Hematopoietic multipotent progenitor cell treated with erythropoietin and hydrocortisone succinate and interleukin-3 and kit ligand, for 8 days (in vitro differentiated cells): ENCODE measurements at regions not wholly inside any gene's neighbourhood (a gene's known extent, or its start where the extent isn't known, plus 50 kb on each side); places are given as distances from the start of the nearest gene placed in this dataset.
"Not testable (repeated sequence)": the region's sequence is repeated elsewhere in the genome, so short reads cannot be mapped to it uniquely, and the experiment has no call there.

ENCODE experiments used
- DNase-seq: peaks from one replicate; pipeline ENCODE4 v3.0.0-alpha.2; 2015

- DNase-seq = no peak
Observed at GRCh38 chr6:158920311-158920905, 79.6 kb downstream of the RSPH3 start.

GRCh38 chr6:158919865-158920264, 80.1 kb downstream of the RSPH3 start:
- DNase-seq = no peak

GRCh38 chr6:158916617-158917016, 83.4 kb downstream of the RSPH3 start:
- no peak for DNase-seq

DNA sequence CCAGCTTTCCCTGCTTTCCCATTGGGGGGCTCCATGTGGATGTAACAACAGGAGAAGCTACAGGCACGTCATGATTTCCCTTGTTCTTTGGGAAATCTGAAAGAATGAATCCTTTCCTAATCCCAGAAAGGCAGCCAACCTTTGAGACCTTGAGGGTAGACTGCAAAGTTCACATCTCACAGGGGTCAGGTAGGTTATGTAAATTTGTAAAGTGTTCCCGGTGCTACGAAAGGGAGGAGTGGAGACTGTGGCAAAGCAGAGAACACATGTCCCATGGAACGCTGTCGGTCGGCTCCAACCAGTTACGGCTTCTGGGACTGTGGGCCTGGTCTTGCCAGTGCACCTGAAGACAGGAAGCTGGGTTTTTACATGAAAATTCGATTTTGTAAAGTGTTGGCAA, 85.1 kb downstream of the RSPH3 start:
- DNase-seq = no peak

GRCh38 chr6:158913580-158913979, 86.4 kb downstream of the RSPH3 start:
- no peak for DNase-seq

- no peak for DNase-seq
Observed at GRCh38 chr6:158912655-158913054, 87.3 kb downstream of the RSPH3 start.

DNA sequence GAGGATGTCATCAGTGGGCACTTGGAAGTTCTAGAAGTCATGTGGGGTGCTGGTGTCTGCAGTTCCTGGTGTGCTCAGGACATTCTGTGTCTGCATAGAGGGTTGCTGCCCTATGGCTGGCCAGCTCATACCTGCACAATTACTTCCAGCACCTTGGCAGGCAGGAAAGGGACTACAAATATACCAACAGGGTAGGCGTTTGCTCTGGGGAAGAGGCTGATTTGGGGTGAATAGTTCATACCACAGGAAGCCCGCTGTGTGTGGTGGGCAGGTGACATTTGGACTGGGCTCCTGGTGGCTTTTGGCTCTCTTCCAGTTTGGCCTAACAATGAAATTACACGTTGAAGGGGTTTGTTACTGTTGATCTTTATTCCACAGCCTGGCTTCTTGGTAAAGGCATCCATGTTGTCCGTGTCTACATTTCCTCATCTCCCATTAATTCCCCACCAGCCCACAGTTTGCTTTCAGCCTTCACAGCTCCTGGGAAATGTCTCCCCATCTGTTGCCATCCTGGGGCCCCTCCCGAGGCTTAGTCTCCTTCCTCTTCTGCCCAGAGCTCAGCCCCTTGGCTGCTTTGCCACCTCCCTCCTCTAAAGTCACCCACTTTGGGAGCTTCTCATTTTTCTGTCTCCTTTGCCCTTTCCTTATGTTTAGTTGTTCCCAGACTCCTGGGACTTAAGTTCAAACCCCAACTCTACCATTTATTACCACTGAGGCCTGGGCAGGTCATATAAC, 88.1 kb downstream of the RSPH3 start:
- DNase-seq = no peak

DNA sequence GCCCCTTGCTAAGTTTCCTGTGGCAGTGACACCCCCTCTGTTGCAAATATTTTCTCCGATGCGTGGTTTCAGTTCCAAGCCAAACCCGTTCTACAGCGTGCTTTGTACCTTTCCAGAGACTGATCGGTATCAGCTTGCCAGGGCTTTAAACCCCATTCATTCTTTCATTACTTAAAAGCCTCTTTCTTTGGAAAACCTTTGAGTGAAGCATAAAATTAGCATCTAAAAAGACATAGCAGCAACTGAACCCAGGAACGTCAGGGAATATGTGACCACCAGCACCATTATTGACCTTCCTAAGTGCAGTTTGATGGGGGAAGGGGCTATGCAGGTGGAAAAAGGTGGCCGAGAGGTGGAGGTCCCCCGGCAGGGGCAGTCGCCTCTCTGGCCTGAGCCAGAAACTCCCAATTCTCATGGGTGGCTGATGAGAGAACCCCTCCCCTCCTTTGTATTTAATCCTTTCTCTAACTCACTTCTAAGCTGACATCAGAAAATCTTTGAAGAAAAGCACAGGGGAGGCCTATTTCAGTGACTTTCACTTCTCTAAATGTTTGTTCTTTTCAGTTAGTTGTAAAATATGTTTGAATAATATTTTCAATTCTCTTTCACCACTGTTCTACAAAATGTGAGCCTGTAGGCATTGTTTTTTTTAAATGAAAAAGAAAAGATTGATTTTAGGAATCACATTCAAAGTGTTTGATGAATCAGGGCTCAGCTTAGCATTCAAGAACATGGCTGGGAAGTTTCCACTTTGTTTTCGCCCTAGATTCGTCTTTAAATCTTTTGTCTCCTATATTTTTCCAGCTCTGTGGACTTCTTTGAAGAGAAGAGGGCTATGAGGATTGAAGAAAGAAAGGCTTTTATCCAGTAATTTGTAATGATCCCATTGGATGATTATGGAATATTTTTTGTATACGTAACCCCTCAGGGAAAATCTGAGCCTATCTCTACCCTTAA, 89.2 kb downstream of the RSPH3 start:
- DNase-seq = no peak

DNA sequence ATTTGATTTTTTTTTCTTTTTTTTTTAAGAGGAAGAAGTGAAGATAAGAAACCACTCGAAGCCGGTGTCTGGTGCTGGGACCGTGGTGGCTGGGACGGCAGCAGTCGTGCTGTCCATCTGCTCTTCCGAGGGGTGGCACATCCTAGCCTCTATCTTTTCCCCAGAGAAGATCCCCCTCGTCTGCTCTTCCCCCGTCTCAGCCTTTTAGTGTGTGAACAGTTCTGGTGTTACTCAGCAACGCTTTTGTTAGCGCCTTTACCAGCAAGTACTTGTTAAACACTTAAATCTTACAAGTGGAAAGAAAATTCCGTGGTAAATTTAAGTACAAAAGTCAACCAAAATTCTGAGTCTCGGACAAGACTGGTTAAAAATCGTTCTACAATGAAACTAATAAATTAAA, 90.1 kb downstream of the RSPH3 start:
- DNase-seq = no peak

DNA sequence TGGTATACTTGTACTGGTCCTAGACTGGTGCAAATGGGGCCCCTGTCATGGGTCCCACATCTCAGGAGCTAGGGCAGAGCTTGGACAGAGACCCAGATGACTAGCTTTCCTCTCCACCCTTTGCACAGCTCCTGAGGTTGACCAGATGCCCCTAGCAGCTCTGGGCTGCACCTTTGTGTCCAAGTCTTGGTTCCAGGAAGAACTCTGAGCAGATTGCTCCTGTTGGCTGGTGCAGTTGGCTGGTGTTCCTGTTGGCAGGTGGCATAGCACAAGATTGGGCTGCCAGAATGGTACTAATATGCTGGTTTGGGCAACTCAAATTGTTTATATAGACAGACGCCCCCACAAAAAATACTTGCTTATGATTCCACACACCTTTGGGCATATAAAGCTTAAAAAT, 89.4 kb upstream of the EZR start:
- no peak for DNase-seq

- DNase-seq = no peak
Observed at GRCh38 chr6:158907931-158908330, 88.8 kb upstream of the EZR start.

GRCh38 chr6:158906926-158907325, 87.8 kb upstream of the EZR start:
- no peak for DNase-seq

GRCh38 chr6:158905277-158905676, 86.1 kb upstream of the EZR start:
- DNase-seq = no peak

- no peak for DNase-seq
Observed at GRCh38 chr6:158903801-158904200, 84.6 kb upstream of the EZR start.

GRCh38 chr6:158900663-158901312, 81.6 kb upstream of the EZR start:
- no peak for DNase-seq

GRCh38 chr6:158897236-158897635, 78.1 kb upstream of the EZR start:
- no peak for DNase-seq

DNA sequence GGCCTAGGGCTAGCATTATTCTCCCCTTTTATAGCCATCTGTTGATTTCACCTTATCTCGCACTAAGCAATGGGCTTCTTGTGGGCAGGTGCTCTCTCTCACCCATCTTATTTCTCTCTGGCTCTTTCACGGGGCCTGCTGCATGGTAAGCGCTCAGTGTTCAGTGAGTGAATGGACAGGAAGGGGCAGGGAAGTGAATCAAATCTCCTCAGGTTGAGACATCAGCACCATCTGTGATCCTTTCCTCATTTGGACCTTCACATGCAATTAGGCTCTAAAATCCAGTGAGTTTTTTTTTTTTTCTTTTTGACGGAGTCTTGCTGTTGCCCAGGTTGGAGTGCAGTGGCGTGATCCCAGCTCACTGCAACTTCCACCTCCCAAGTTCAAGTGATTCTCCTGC, 76.5 kb upstream of the EZR start:
- DNase-seq = no peak

GRCh38 chr6:158894193-158894592, 75.0 kb upstream of the EZR start:
- DNase-seq = no peak

DNA sequence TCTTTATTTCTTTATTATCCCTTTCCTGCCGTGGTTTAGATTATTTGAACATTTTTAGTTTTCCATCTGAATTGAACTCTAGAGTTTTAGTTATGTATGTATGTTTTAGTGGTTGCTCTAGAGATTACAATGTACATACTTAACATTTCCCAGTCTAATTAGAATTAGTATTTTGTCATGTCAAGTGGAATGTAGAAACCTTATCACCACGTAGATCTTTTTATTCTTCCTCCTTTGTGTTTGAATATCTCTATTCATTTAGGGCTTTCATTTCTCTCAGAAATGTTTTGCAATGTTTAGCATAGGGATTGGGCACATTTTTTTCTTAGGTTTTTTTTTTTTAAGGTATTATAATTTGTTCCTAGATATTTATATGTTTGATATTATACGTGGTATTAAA, 73.1 kb upstream of the EZR start:
- DNase-seq = no peak

DNA sequence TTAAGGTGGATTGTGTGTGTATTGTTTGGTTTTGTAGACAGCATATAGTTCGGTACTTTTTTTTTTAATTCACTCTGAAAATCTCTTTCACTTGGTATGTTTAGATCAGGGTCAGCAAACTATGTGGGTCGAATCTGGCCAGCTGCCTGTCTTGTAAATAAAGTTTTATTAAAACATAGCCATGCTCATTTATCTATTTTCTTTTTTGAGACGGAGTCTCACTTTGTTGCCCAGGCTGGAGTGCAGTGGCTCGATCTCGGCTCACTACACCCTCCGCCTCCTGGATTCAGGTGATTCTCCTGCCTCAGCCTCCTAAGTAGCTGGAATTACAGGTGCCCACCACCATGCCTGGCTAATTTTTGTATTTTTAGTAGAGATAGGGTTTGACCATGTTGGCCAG, 72.4 kb upstream of the EZR start:
- DNase-seq = not testable (repeated sequence)

DNA sequence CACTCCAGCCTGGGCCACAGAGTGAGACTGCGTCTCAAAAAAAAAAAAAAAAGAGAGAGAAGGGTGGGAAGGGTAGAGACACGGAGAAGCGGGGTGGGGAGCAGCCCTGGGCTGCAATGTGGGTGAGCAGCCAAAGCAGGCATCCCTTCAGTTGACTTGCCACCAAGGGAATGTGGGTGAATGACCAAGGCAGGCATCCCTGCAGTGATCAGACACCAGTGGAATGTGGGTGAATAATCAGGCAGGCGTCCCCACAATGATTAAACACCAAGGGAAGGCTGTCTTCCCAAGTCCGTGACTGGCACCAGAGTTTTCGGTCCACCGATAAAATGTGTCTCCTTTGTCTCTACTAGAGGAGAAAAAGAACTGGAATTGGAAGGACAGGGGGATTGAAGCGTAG, 69.0 kb upstream of the EZR start:
- DNase-seq = not testable (repeated sequence)

DNA sequence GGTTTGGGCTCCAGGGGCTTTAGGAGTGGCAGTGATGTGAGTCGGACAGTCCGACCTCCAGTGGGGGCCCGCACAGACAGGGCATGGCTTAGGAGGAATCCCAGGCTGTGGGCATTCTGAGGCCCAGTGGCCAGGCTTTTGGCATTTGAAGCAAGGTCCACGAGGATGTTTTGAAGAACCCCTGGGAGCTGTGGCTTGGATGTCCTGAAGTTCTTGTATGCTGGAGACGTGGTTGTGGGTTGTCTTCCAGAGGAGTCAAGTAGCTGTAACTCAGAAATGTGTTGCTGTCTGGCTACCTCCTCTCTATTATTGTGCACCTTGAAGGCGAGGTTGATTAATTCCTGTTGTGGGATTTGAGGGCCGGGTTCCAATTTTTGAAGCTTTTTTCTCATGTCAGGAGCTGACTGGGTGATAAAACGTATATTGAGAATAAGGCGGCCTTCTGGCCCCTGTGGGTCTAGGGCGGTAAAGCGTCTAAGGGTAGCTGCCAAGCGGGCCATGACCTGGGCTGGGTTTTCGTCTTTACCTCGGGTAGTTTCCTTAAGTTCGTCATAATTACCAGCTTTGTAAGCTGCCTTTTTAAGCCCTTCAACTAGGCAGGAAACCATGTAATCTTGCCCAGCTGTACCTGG, 67.3 kb upstream of the EZR start:
- not testable (repeated sequence) for DNase-seq

GRCh38 chr6:158881884-158882283, 62.7 kb upstream of the EZR start:
- peak; percentile 90 for DNase-seq
